Stomach (tissue), 8 donors: ENCODE measurements at regions not wholly inside any gene's neighbourhood (a gene's known extent, or its start where the extent isn't known, plus 50 kb on each side); places are given as distances from the start of the nearest gene placed in this dataset.

Experiments used
- DNase-seq, 2 donors: peaks; one replicate each; pipeline versions ENCODE4 v3.0.0 to v3.0.0-alpha.2; 2013 to 2019
- H3K27ac ChIP-seq, 5 donors: fragments of 200-600 bp in 4 of 5; sonication (generic) in 4 of 5; one replicate each; pipeline ENCODE4 v1.5.1; 2013 to 2019; ENCODE audit warnings: mild to moderate bottlenecking in 1 of 5, moderate library complexity in 1 of 5
- H3K27me3 ChIP-seq, 3 donors: fragments of 200-600 bp; sonication (generic); one replicate each; pipeline ENCODE4 v1.5.1; 2017 to 2019; ENCODE audit warnings: mixed run types in 1 of 3
- H3K36me3 ChIP-seq, 4 donors: fragments of 200-600 bp; sonication (generic); 1 replicate in 3 of 4; 2 replicates in 1 of 4; pipeline ENCODE4 v1.5.1; 2016 to 2019
- H3K4me1 ChIP-seq, 4 donors: fragments of 200-600 bp; sonication (generic); one replicate each; pipeline ENCODE4 v1.5.1; 2016 to 2019
- H3K4me3 ChIP-seq, 4 donors: fragments of 200-600 bp; sonication (generic) in 3 of 4; one replicate each; pipeline ENCODE4 v1.5.1; 2016 to 2019; ENCODE audit warnings: mild to moderate bottlenecking in 1 of 4
- H3K9me3 ChIP-seq, 4 donors: fragments of 200-600 bp; sonication (generic); one replicate each; pipeline ENCODE4 v1.5.1; 2016 to 2019
- EP300 ChIP-seq: sonication (generic); formaldehyde crosslinking; IDR thresholded peaks from one replicate; pipeline ENCODE4 v1.6.1; 2017; ENCODE audit warnings: antibody characterized with exemption
- POLR2A ChIP-seq, 4 donors: fragments of 450-650 bp; IDR thresholded peaks; one replicate each; pipeline ENCODE4 v1.6.1; 2016; ENCODE audit warnings: antibody characterized with exemption in 4 of 4, control low read depth in 2 of 4, mild to moderate bottlenecking in 1 of 4, moderate library complexity in 1 of 4
- POLR2AphosphoS5 ChIP-seq, 3 donors: sonication (generic); formaldehyde crosslinking; IDR thresholded peaks; one replicate each; pipeline ENCODE4 v1.6.1; 2016; ENCODE audit warnings: antibody characterized with exemption in 3 of 3
- WGBS, 5 donors: extraction: QIAGEN DNeasy Blood & Tissue Kit in 3 of 5; methylation state at CpG; one replicate each; pipeline versions ENCODE4 v1.1.5 to v1.1.7; 2013 to 2018; 5-methylcytosine and 5-hydroxymethylcytosine counted together
- intact Hi-C: fragments of 100-400 bp; cut with DNase I; formaldehyde crosslinking; loops from one replicate; pipeline ENCODE4 v1.15.1; 2023; ENCODE audit warnings: low total_unique reads
- TF ChIP-seq, protein P1 (sequence below), 7 experiments: fragments of 450-650 bp in 4 of 7; fragments of 200-600 bp in 3 of 7; sonication (generic) in 3 of 7; IDR thresholded peaks; one replicate each; pipeline ENCODE4 v1.5.1; 2016 to 2019; ENCODE audit warnings: antibody characterized with exemption in 7 of 7, control low read depth in 2 of 7, mild to moderate bottlenecking in 1 of 7
- donor health status: healthy with polysubstance abuse.
- donor health status: Bipolar disorder and iron deficiency.
- donor health status: healthy.

DNA sequence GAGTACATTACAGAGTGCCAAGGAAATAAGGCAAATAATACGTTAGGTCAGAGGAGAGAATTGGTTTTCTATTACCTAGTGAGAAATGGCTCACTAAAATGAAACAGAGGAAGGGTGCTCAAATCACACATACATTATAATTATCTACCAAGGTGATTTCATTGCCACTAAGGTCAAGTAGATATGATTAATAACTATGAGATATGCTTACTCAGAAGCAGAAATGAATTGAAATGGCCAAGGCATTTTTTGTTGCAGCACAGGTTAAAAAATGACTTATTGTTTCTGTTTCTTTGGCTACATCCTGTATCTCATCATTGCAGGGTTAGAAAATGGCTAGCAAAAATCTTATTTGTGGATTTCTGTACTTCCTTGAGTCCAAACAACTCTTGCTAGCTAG lies 154.5 kb upstream of the GORAB start:
- WGBS, 5 donors, result 54 to 67% (median 61%) methylated on average over 1 of the region's 1 CpG
- Histone ChIP-seq H3K4me3 (no peak overlapping the region), H3K27me3 (no peaks in the 10 kb centered on the region), H3K4me1 (no peaks in the 10 kb centered on the region), H3K36me3 (no peaks in the 10 kb centered on the region), H3K9me3 (no peaks in the 10 kb centered on the region), H3K27ac (no peak overlapping the region)
- TF ChIP-seq, protein P1, sequence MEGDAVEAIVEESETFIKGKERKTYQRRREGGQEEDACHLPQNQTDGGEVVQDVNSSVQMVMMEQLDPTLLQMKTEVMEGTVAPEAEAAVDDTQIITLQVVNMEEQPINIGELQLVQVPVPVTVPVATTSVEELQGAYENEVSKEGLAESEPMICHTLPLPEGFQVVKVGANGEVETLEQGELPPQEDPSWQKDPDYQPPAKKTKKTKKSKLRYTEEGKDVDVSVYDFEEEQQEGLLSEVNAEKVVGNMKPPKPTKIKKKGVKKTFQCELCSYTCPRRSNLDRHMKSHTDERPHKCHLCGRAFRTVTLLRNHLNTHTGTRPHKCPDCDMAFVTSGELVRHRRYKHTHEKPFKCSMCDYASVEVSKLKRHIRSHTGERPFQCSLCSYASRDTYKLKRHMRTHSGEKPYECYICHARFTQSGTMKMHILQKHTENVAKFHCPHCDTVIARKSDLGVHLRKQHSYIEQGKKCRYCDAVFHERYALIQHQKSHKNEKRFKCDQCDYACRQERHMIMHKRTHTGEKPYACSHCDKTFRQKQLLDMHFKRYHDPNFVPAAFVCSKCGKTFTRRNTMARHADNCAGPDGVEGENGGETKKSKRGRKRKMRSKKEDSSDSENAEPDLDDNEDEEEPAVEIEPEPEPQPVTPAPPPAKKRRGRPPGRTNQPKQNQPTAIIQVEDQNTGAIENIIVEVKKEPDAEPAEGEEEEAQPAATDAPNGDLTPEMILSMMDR (IDR thresholded peaks at IDR 0.05), result no peak
- TF ChIP-seq POLR2AphosphoS5 (IDR thresholded peaks at IDR 0.05) (no peak), POLR2A (IDR thresholded peaks at IDR 0.05) (no peak), EP300 (no peak)
- no peak for DNase-seq
- intact Hi-C loops, result no loop called here

DNA sequence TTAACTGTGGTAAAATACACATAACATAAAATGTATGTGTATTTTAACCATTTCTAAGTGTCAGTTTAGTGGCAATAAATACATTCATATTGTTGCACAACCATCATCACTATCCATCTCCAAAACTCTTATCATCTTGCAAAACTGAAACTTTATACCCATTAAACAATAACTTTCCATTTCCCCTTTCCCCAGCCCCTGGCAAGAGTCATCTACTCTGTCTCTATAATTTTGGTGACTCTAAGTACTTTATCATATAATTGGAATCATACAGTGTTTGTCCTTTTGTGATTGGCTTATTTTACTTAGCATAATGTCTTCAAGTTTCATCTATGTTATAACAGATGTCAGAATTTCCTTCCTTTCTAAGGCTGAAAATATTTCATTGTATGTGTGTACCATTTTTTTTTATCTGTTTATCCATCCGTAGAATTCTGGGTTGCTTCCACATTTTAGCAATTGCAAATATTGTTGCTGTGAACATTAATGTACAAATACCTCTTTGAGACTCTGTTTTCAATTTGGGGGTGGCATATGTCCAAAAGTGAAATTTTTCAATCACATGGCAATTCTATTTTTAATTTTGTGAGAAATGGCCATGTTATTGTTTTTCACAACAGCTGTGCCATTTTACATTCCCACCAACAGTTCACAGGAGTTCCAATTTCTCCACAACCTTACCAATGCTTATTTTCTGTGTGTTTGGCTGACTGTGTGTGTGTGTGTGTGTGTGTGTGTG lies 153.9 kb upstream of the GORAB start:
- H3K27me3 ChIP-seq, result no peaks in the 10 kb centered on the region
- H3K9me3 ChIP-seq, result no peaks in the 10 kb centered on the region
- TF ChIP-seq, protein P1 (IDR thresholded peaks at IDR 0.05), result no peak
- H3K36me3 ChIP-seq, result no peaks in the 10 kb centered on the region
- no peak overlapping the region for H3K4me3 ChIP-seq
- H3K27ac ChIP-seq, result no peak overlapping the region
- no peaks in the 10 kb centered on the region for H3K4me1 ChIP-seq
- no peak for DNase-seq
- intact Hi-C loops, result no loop called here
- WGBS, 5 donors, result 46 to 78% (median 60%) methylated on average over 1 of the region's 1 CpG

DNA sequence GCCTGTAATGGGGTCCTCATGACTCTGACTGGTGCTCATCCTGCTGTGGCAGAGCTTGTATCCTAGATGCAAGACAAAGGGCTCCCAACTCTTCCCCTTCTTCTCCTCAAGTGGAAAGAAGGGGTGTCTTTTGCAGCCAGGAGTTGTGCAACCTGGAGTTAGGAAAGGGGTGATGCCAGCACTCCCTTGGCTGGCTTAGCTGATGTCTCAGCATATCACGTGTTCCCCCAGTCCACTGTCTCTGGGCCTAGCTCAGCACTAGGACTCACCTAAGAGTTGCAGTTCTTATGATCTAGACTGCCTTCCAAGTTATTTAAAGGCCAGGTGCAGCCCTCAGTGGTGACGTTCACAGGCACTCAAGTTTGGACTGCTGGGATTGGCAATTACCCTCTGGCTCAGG lies 146.2 kb upstream of the GORAB start:
- TF ChIP-seq, protein P1 (IDR thresholded peaks at IDR 0.05), result no peak
- TF ChIP-seq EP300 (no peak), POLR2A (IDR thresholded peaks at IDR 0.05) (no peak), POLR2AphosphoS5 (IDR thresholded peaks at IDR 0.05) (no peak)
- intact Hi-C loops, result no loop called here
- H3K4me3 ChIP-seq, result no peak overlapping the region
- no peaks in the 10 kb centered on the region for H3K36me3 ChIP-seq
- no peak for DNase-seq
- no peaks in the 10 kb centered on the region for H3K9me3 ChIP-seq
- 85 to 93% (median 86%) methylated on average over 2 of the region's 2 CpGs; no CpG with 5 or more reads in 1 of the 5 donors for WGBS, 5 donors
- H3K4me1 ChIP-seq, result no peaks in the 10 kb centered on the region
- no peak overlapping the region for H3K27ac ChIP-seq
- H3K27me3 ChIP-seq, result no peaks in the 10 kb centered on the region

DNA sequence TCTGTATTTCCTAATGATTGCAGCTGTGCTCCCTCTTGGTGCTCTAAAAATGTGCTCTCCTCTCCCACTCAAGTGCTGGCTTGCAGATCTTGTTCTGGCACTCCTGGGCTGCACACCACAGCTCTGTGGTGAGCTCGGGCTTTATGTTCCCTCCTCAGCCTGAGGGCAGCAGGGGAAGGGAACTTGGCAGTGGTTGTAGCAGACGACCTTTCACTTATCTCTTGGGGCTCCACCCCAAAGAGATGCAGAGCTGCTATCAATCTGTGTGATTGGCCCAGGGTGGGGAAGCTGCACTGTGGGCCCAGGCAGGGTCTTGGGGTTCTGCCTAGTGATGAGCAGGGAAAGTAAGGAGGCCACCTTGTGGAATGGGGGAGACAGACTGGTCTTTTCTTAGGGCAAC lies 143.5 kb upstream of the GORAB start:
- Histone ChIP-seq H3K4me3 (no peak overlapping the region), H3K36me3 (no peaks in the 10 kb centered on the region), H3K4me1 (no peaks in the 10 kb centered on the region), H3K27ac (no peak overlapping the region), H3K27me3 (no peaks in the 10 kb centered on the region), H3K9me3 (no peaks in the 10 kb centered on the region)
- no peak for DNase-seq
- WGBS, 5 donors, result 15 to 38% (median 32%) methylated on average over 2 of the region's 2 CpGs
- intact Hi-C loops, result no loop called here
- no peak for TF ChIP-seq EP300
- no peak for TF ChIP-seq POLR2AphosphoS5 (IDR thresholded peaks at IDR 0.05)
- TF ChIP-seq, protein P1 (IDR thresholded peaks at IDR 0.05), result no peak
- TF ChIP-seq POLR2A (IDR thresholded peaks at IDR 0.05), result no peak
